Type B pancreatic cell (in vitro differentiated cells): ENCODE measurements at regions not wholly inside any gene's neighbourhood (a gene's known extent, or its start where the extent isn't known, plus 50 kb on each side); places are given as distances from the start of the nearest gene placed in this dataset.

Experiments
- DNase-seq: peaks from one replicate; pipeline ENCODE4 v3.0.0; 2021; ENCODE audit warnings: mixed read lengths; ENCODE audit not compliant: unreplicated experiment; ENCODE audit errors: extremely low spot score
- H3K27ac Mint-ChIP-seq: 2 replicates; pipeline ENCODE4 v1.8.0; 2021; ENCODE audit warnings: mild to moderate bottlenecking, mixed read lengths
- H3K27me3 Mint-ChIP-seq: 2 replicates; pipeline ENCODE4 v1.8.0; 2021; ENCODE audit warnings: mixed read lengths
- H3K36me3 Mint-ChIP-seq: 2 replicates; pipeline ENCODE4 v1.8.0; 2021; ENCODE audit warnings: mixed read lengths
- H3K4me1 Mint-ChIP-seq: one replicate; pipeline ENCODE4 v1.8.0; 2021; ENCODE audit warnings: mixed read lengths; ENCODE audit not compliant: unreplicated experiment
- H3K4me3 Mint-ChIP-seq: 2 replicates; pipeline ENCODE4 v1.8.0; 2021; ENCODE audit warnings: mild to moderate bottlenecking, mixed read lengths
- H3K9me3 Mint-ChIP-seq: 2 replicates; pipeline ENCODE4 v1.8.0; 2021; ENCODE audit warnings: mixed read lengths
- TF ChIP-seq, protein P1 (sequence below): fragments of 200-600 bp; sonication (generic); conservative IDR thresholded peaks from 2 replicates; pipeline ENCODE4 v1.5.0; 2021; ENCODE audit warnings: antibody characterized with exemption, mild to moderate bottlenecking

DNA sequence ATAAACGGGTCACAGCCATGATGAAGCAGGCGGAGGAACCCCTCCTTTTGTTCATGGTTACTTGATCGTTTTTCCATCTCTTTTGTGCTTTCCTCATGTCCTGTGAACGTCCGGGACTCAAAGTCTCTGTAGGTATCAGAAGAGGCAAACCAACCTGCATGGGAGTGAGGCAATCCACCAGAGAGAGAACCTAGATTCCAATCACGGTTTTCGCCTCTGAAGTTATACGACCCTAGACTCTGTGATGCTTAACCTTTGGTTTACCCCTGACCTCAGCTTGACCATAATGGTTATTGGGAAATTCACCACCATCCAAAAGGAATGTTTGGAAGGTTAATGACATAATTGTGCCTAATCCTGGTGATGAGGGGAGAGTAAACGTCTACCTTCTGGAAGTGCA is 186.8 kb upstream of the PRICKLE1 start:
- no peak overlapping the region for H3K4me3 Mint-ChIP-seq
- H3K27me3 Mint-ChIP-seq, result peaks cover 7% of the 10 kb centered on the region
- H3K9me3 Mint-ChIP-seq, result peaks cover 8% of the 10 kb centered on the region
- DNase-seq, result no peak
- TF ChIP-seq, protein P1, sequence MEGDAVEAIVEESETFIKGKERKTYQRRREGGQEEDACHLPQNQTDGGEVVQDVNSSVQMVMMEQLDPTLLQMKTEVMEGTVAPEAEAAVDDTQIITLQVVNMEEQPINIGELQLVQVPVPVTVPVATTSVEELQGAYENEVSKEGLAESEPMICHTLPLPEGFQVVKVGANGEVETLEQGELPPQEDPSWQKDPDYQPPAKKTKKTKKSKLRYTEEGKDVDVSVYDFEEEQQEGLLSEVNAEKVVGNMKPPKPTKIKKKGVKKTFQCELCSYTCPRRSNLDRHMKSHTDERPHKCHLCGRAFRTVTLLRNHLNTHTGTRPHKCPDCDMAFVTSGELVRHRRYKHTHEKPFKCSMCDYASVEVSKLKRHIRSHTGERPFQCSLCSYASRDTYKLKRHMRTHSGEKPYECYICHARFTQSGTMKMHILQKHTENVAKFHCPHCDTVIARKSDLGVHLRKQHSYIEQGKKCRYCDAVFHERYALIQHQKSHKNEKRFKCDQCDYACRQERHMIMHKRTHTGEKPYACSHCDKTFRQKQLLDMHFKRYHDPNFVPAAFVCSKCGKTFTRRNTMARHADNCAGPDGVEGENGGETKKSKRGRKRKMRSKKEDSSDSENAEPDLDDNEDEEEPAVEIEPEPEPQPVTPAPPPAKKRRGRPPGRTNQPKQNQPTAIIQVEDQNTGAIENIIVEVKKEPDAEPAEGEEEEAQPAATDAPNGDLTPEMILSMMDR, result no peak
- H3K4me1 Mint-ChIP-seq, result peaks cover 21% of the 10 kb centered on the region
- no peaks in the 10 kb centered on the region for H3K36me3 Mint-ChIP-seq
- no peak overlapping the region for H3K27ac Mint-ChIP-seq

DNA sequence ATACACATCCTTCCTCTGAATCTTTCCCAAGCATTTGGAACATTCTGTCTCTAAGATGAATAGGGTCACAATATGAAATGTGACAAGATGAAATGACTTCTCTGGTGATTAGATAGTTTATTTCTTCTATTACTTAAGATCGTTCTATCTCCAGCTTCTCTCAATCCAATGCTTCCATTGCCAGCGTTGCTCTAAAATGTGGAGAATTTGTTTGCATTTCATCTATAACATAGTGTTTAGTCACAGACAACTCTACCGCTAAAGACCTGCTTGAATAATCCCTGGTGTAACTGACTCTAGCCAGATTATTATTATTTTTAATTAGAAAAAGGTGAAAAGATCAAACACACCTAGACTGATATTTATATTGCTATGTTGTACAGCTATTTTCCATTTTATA is 184.7 kb upstream of the PRICKLE1 start:
- TF ChIP-seq, protein P1, result no peak
- H3K9me3 Mint-ChIP-seq, result peaks cover 4% of the 10 kb centered on the region
- H3K4me3 Mint-ChIP-seq, result no peak overlapping the region

DNA sequence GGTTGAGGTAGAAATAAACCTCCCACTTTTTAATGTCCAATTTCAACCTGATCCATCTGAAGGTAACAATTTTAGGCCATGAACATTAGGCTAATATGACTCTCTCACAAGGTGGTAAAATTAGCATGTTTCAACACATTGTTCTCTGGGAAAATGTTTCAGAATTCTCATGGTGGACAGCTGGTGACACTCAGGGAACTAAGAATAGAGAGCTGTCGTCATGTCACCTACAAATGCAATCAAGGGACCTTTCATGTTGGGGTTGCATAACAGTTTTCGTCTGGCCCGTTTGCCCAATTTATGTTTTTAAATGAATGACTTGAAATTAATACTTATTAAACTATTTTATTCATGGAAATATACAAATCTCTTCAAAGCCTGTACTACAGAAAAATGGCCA is 180.7 kb upstream of the PRICKLE1 start:
- Mint-ChIP-seq H3K9me3 (peaks cover 4% of the 10 kb centered on the region), H3K27me3 (no peaks in the 10 kb centered on the region), H3K4me3 (no peak overlapping the region), H3K36me3 (no peaks in the 10 kb centered on the region), H3K27ac (no peak overlapping the region), H3K4me1 (no peaks in the 10 kb centered on the region)
- no peak for DNase-seq
- TF ChIP-seq, protein P1, result no peak

More for the DNA sequence above, 184.7 kb upstream of the PRICKLE1 start:
- no peaks in the 10 kb centered on the region for H3K36me3 Mint-ChIP-seq
- DNase-seq, result no peak
- peaks cover 5% of the 10 kb centered on the region for H3K4me1 Mint-ChIP-seq
- no peak overlapping the region for H3K27ac Mint-ChIP-seq
- no peaks in the 10 kb centered on the region for H3K27me3 Mint-ChIP-seq

DNA sequence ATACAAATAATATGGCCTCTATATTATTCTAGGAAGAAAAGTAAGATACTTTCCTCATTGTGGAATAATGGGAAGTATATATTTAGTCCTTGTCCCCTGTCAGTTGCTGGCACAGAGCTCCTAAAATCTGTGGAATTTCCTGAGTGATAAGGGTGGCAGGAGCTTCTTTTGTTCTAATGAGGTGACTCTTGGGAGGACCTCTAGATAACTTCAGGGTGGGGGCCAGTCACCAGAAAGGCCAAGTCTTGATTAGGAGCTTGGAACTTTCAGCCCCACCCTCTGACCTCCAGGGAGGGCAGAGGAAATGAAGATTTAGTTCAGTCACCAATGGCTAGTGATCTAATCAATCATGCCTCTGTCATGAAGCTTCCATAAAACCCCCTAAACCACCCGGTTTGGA is 179.9 kb upstream of the PRICKLE1 start:
- H3K27ac Mint-ChIP-seq, result no peak overlapping the region
- peaks cover 4% of the 10 kb centered on the region for H3K9me3 Mint-ChIP-seq
- no peaks in the 10 kb centered on the region for H3K27me3 Mint-ChIP-seq
- no peak overlapping the region for H3K4me3 Mint-ChIP-seq
- no peaks in the 10 kb centered on the region for H3K36me3 Mint-ChIP-seq
- TF ChIP-seq, protein P1, result no peak
- no peaks in the 10 kb centered on the region for H3K4me1 Mint-ChIP-seq
- DNase-seq, result no peak

DNA sequence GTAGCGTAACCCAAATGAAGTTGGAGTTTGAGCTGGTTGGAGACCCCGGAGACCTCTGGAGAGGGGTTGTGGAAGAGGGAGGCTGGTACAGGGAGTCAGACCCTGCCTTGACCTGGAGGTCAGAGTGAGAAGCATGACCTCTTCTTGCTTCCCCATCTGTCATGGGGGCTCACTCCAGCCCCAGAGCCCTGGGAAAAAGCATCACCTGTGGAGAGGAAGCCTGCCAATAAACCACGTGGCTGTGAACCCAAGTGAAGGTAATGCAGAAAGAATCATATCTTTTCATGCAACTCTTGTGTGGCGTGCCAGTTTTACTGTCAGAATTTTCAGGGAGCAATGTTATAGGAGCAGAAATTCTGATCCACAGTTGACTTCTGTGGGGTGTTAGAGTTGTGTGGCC is 178.5 kb upstream of the PRICKLE1 start:
- Mint-ChIP-seq H3K9me3 (peaks cover 1% of the 10 kb centered on the region), H3K4me1 (no peaks in the 10 kb centered on the region), H3K4me3 (no peak overlapping the region), H3K36me3 (no peaks in the 10 kb centered on the region), H3K27ac (no peak overlapping the region), H3K27me3 (no peaks in the 10 kb centered on the region)
- TF ChIP-seq, protein P1, result no peak
- no peak for DNase-seq

DNA sequence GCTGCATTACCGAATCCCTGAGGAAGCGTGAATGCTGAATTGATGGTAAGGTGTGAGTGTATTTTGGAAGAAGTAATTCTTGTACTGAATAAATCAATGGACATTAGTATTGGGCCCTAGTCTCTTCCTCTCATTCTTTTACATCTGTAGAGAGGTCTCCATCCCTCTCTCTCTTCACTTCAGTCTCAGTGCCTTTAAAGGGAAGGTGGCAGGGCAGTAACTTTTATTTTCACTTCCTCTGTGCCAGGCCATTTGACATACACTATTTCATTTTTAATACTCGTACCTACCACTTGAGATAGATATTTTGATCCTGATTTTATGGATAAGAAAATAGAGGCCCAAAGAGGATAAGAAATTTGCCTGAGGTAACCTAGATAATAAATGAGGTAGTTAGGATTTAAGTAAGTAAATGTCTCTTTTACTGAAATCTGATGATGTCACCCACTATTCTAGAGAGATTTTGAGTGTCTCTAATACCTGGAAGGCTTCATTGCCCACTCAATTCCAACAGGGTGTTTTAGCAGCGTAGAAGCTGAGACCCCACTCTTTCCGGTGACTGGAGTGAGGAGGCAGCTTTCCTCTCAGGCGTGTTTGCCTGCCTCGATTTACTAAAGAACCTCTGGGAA is 177.9 kb upstream of the PRICKLE1 start:
- no peaks in the 10 kb centered on the region for H3K27me3 Mint-ChIP-seq
- no peak overlapping the region for H3K4me3 Mint-ChIP-seq
- H3K9me3 Mint-ChIP-seq, result no peaks in the 10 kb centered on the region
- no peak overlapping the region for H3K27ac Mint-ChIP-seq
- no peaks in the 10 kb centered on the region for H3K36me3 Mint-ChIP-seq
- TF ChIP-seq, protein P1, result no peak
- H3K4me1 Mint-ChIP-seq, result peaks cover 2% of the 10 kb centered on the region
- DNase-seq, result no peak
